ENCODE measurements at regions not wholly inside any gene's neighbourhood (a gene's known extent, or its start where the extent isn't known, plus 50 kb on each side); places are given as distances from the start of the nearest gene placed in this dataset.
"Not testable (repeated sequence)": the region's sequence is repeated elsewhere in the genome, so short reads cannot be mapped to it uniquely, and the experiment has no call there.

- TF ChIP-seq CTCF (IDR thresholded peaks at IDR 0.05; ENCODE audit: low read depth, low read length): no peak
- no peak for DNase-seq (ENCODE audit: extremely low read depth, low read depth)
Measured at GRCh38 chr4:164109503-164109902, 615.0 kb downstream of the TMA16 start.

DNA sequence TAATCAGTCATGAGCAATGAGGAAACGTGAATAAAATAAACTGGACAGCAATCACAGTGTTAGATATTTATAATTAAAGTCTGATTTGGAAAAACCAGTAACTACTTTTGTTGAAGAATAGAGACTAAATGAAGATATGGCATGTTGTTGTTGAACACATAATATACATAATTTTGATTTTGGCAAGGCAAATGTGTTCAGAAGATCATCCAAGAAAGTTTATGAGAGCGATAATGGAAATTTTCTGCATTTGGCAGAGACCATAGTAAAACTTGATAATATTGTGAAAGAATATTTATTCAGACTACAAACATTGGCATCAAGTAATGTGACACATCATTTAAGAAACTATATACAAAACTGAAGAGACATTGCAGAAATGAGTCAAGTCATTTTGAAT is 620.7 kb downstream of the TMA16 start:
- no peak for TF ChIP-seq CTCF (IDR thresholded peaks at IDR 0.05; ENCODE audit: low read depth, low read length)
- DNase-seq (ENCODE audit: extremely low read depth, low read depth): no peak

DNA sequence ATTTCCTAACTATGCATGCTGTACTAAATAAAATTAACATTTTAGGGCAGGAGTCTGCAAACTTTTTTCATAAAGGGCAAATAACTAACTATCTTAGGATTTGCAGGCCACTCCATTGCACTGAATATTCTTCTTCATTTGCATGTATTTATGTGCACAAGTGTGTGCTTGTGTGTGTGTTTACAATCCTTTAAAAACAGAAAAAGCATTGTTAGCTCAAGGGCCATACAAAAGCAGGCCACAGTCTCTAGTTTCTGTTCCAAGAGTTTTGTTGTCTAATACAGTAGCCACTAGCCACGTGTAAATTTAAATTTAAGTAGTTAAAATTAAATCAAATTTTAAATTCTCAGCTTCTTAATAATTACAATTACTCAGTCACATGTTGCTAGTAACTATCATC is 621.8 kb downstream of the TMA16 start:
- no peak for TF ChIP-seq CTCF (IDR thresholded peaks at IDR 0.05; ENCODE audit: low read depth, low read length)
- no peak for DNase-seq (ENCODE audit: extremely low read depth, low read depth)

DNA sequence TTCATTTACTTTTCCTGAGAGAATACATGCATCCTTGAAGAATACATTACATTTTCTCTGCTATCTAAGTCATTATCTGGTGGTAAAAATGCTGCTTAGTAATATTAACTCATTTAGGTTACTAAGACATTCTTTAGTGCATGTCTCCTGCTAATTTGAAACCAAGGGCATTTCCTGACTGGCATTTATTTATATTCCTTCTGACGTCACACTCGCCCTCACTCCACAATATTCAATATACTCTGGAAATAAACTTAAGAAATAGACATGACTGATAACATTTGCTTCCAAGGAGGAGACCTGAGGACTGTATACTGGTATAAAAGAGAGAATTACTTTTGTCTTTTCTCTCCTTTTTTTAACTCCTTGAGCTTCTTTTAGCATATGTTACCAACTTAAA is 619.5 kb upstream of the SMIM31 start:
- TF ChIP-seq CTCF (IDR thresholded peaks at IDR 0.05; ENCODE audit: low read depth, low read length): no peak
- no peak for DNase-seq (ENCODE audit: extremely low read depth, low read depth)

- TF ChIP-seq CTCF (IDR thresholded peaks at IDR 0.05; ENCODE audit: low read depth, low read length): no peak
- DNase-seq (ENCODE audit: extremely low read depth, low read depth): no peak
Measured at GRCh38 chr4:164136180-164136616, 617.7 kb upstream of the SMIM31 start.

DNA sequence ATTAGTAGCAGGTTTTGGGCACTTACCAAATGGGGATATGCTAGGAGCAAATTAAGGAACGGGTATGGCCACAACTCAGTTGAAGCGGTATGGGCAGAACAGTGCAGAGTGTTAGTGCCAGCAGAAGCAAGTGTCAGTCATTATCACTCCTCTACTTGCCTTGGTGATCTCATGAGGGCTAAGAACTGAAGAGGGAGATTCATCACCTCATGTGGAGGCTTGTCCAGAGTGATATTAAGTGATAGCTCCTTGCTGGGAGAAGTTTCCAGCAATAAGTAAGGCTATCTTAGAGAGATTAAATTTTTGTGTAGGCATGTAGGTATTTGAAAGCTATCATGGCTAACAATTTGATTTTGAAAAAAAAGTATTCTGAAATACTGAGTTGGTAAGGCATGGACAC is 615.4 kb upstream of the SMIM31 start:
- no peak for TF ChIP-seq CTCF (IDR thresholded peaks at IDR 0.05; ENCODE audit: low read depth, low read length)

GRCh38 chr4:164139291-164139690 is 614.6 kb upstream of the SMIM31 start:
- no peak for TF ChIP-seq CTCF (IDR thresholded peaks at IDR 0.05; ENCODE audit: low read depth, low read length)
- DNase-seq (ENCODE audit: extremely low read depth, low read depth): no peak

More for the DNA sequence above, 615.4 kb upstream of the SMIM31 start:
- no peak for DNase-seq (ENCODE audit: extremely low read depth, low read depth)

DNA sequence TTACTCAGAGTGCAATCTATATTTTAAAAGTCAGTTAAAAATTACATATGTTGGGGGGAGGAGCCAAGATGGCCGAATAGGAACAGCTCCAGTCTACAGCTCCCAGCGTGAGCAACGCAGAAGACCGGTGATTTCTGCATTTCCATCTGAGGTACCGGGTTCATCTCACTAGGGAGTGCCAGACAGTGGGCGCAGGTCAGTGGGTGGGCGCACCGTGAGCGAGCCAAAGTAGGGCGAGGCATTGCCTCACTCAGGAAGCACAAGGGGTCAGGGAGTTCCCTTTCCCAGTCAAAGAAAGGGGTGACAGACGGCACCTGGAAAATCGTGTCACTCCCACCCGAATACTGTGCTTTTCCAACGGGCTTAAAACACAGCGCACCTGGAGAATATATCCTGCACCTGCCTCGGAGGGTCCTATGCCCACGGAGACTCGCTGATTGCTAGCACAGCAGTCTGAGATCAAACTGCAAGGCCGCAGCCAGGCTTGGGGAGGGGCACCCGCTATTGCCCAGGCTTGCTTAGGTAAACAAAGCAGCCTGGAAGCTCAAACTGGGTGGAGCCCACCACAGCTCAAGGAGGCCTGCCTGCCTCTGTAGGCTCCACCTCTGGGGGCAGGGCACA is 612.1 kb upstream of the SMIM31 start:
- not testable (repeated sequence) for DNase-seq (ENCODE audit: extremely low read depth, low read depth)

Data from AG09319 (cell line).